B cell (primary cell): ENCODE measurements at regions not wholly inside any gene's neighbourhood (a gene's known extent, or its start where the extent isn't known, plus 50 kb on each side); places are given as distances from the start of the nearest gene placed in this dataset.

ENCODE experiments used
- ATAC-seq: fragments of 200-7000 bp; cut with Tn5 transposase; one replicate; pipeline ENCODE4 v1.10.0; 2021; ENCODE audit warnings: low read depth, mild to moderate bottlenecking, moderate number of reproducible peaks, moderate library complexity
- CTCF ChIA-PET: fragments of 350-600 bp; sonication (Branson Sonifier 250); formaldehyde crosslinking; loops from one replicate; lab custom pipeline; 2021; ENCODE audit warnings: antibody characterized with exemption, inconsistent platforms; lab: Charles Lee
- POLR2A ChIA-PET: fragments of 350-600 bp; sonication (Branson Sonifier 250); formaldehyde crosslinking; loops from one replicate; lab custom pipeline; 2021; ENCODE audit warnings: antibody characterized with exemption; lab: Charles Lee
- DNase-seq: peaks from one replicate; pipeline ENCODE4 v3.0.0; 2013
- H2AFZ ChIP-seq: 2 replicates; pipeline ENCODE4 v1.6.1; 2012; ENCODE audit warnings: mild to moderate bottlenecking, low read depth, low read length; ENCODE audit not compliant: insufficient read depth, poor library complexity, severe bottlenecking
- H3K27ac ChIP-seq, 2 donors: 1 replicate in 1 of 2; 2 replicates in 1 of 2; pipeline ENCODE4 v1.5.1; 2012 to 2013; ENCODE audit warnings: low read length in 2 of 2, mild to moderate bottlenecking in 2 of 2, moderate library complexity in 1 of 2
- H3K27me3 ChIP-seq, 4 experiments: fragments of 200-600 bp in 1 of 4; sonication (generic) in 1 of 4; replicated peaks in 1 of 4; 1 replicate in 2 of 4; 2 replicates in 2 of 4; pipeline versions ENCODE4 v1.6.1 to v1.7.0; 2013 to 2016; ENCODE audit warnings: low read length in 3 of 4, mild to moderate bottlenecking in 2 of 4, mixed read lengths in 1 of 4, moderate library complexity in 1 of 4; ENCODE audit not compliant: insufficient read depth in 4 of 4, control insufficient read depth in 3 of 4; ENCODE audit errors: control extremely low read depth in 1 of 4
- H3K36me3 ChIP-seq, 2 experiments: replicated peaks in 1 of 2; 1 replicate in 1 of 2; 2 replicates in 1 of 2; pipeline versions ENCODE4 v1.6.1 to v1.7.1; 2013; ENCODE audit warnings: low read length in 1 of 2; ENCODE audit not compliant: insufficient read depth in 2 of 2, control insufficient read depth in 1 of 2; ENCODE audit errors: control extremely low read depth in 1 of 2, extremely low read depth in 1 of 2
- H3K4me1 ChIP-seq, 2 donors: fragments of 200-600 bp in 1 of 2; sonication (generic) in 1 of 2; 1 replicate in 1 of 2; 2 replicates in 1 of 2; pipeline versions ENCODE4 v1.5.1 to v1.6.1; 2013 to 2017; ENCODE audit warnings: low read length in 2 of 2; ENCODE audit not compliant: control insufficient read depth in 2 of 2, insufficient read depth in 2 of 2
- H3K4me2 ChIP-seq: replicated peaks from 2 replicates; pipeline ENCODE3; 2012; ENCODE audit warnings: mild to moderate bottlenecking, low read depth, low read length; ENCODE audit not compliant: poor library complexity, severe bottlenecking
- H3K4me3 ChIP-seq, 5 experiments: fragments of 200-600 bp in 1 of 5; sonication (generic) in 1 of 5; 1 replicate in 3 of 5; 2 replicates in 2 of 5; pipeline versions ENCODE4 v1.5.1 to v1.7.0; 2011 to 2016; ENCODE audit warnings: low read length in 4 of 5, mild to moderate bottlenecking in 4 of 5, low read depth in 2 of 5, control low read depth in 1 of 5, moderate library complexity in 1 of 5; ENCODE audit not compliant: insufficient read depth in 1 of 5; ENCODE audit errors: control extremely low read depth in 1 of 5, extremely low read depth in 1 of 5
- H3K79me2 ChIP-seq: fragments of 200-600 bp; sonication (generic); one replicate; pipeline ENCODE4 v1.6.0; 2016; ENCODE audit warnings: low read length; ENCODE audit not compliant: control insufficient read depth, insufficient read depth
- H3K9ac ChIP-seq: fragments of 200-600 bp; sonication (generic); 2 replicates; pipeline ENCODE4 v1.6.1; 2017; ENCODE audit warnings: mild to moderate bottlenecking, low read length, moderate library complexity
- H3K9me3 ChIP-seq, 3 donors: one replicate each; pipeline versions ENCODE4 v1.6.1 to v1.7.1; 2013; ENCODE audit warnings: low read length in 2 of 3; ENCODE audit not compliant: control insufficient read depth in 2 of 3, insufficient read depth in 1 of 3; ENCODE audit errors: control extremely low read depth in 1 of 3
- H4K20me1 ChIP-seq: 2 replicates; pipeline ENCODE4 v1.6.0; 2012; ENCODE audit warnings: mild to moderate bottlenecking, low read length; ENCODE audit not compliant: insufficient read depth, control insufficient read depth, poor library complexity, severe bottlenecking
- H3K27ac Mint-ChIP-seq: one replicate; pipeline ENCODE4 v1.8.0; 2021; ENCODE audit warnings: mixed read lengths
- H3K27me3 Mint-ChIP-seq: one replicate; pipeline ENCODE4 v1.8.0; 2021; ENCODE audit warnings: mixed read lengths
- H3K4me1 Mint-ChIP-seq: one replicate; pipeline ENCODE4 v1.8.0; 2021; ENCODE audit warnings: mixed read lengths
- H3K4me3 Mint-ChIP-seq: one replicate; pipeline ENCODE4 v1.8.0; 2021; ENCODE audit warnings: mixed read lengths
- H3K9me3 Mint-ChIP-seq: one replicate; pipeline ENCODE4 v1.8.0; 2022; ENCODE audit warnings: mixed read lengths; ENCODE audit not compliant: insufficient read depth
- EZH2 ChIP-seq: IDR thresholded peaks from 2 replicates; pipeline ENCODE4 v1.6.1; 2012; ENCODE audit warnings: borderline replicate concordance, low read depth, mild to moderate bottlenecking, moderate library complexity, low read length; ENCODE audit not compliant: insufficient read depth, poor library complexity, severe bottlenecking
- WGBS: methylation state at CpG from one replicate; pipeline ENCODE4 v1.1.5; 2013; ENCODE audit warnings: missing lambda C conversion rate; ENCODE audit not compliant: insufficient coverage; 5-methylcytosine and 5-hydroxymethylcytosine counted together
- intact Hi-C: fragments of 100-400 bp; cut with micrococcal nuclease; formaldehyde crosslinking; loops from one replicate; pipeline ENCODE4 v1.10.0; 2022
- TF ChIP-seq, protein P1 (sequence below): fragments of 200-600 bp; IDR thresholded peaks from one replicate; pipeline ENCODE4 v1.8.0; 2022; ENCODE audit warnings: antibody characterized with exemption, mild to moderate bottlenecking

DNA sequence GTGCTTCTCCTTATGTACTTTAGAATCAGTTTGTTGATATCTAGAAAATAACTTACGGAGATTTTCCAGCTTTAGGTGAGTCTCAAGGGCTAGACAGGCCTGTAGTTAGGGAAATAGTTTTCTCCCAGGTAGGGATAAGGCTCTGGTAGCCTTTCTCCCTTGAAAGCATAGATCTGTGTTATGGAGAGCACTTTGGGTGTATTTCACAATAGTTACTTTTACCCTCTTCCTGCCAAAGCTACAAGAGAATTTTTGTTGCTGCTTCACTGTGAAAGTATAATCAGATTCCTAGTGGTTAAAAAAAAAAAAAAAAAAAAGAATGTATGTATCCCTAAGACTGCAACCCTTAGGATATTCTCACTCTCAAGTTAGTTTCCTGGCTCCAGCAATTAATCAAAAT lies 267.5 kb downstream of the PIK3C3 start:
- no peak for DNase-seq
- no peak overlapping the region for H3K27ac ChIP-seq
- H3K4me1 ChIP-seq = no peaks in the 10 kb centered on the region
- H3K4me3 ChIP-seq = no peak overlapping the region
- H3K4me2 ChIP-seq = no peak overlapping the region
- H3K36me3 ChIP-seq = no peaks in the 10 kb centered on the region
- ChIA-PET POLR2A (no interaction called here), CTCF (no interaction called here)
- Mint-ChIP-seq H3K9me3 (peaks cover 3% of the 10 kb centered on the region), H3K4me1 (no peaks in the 10 kb centered on the region), H3K27ac (no peak overlapping the region), H3K27me3 (peaks cover 4% of the 10 kb centered on the region), H3K4me3 (no peak overlapping the region)
- ATAC-seq = no peak
- no peaks in the 10 kb centered on the region for H4K20me1 ChIP-seq
- H3K9ac ChIP-seq = no peak overlapping the region
- WGBS = 75% methylated on average over 1 of the region's 1 CpG
- H3K9me3 ChIP-seq = no peaks in the 10 kb centered on the region
- TF ChIP-seq, protein P1, sequence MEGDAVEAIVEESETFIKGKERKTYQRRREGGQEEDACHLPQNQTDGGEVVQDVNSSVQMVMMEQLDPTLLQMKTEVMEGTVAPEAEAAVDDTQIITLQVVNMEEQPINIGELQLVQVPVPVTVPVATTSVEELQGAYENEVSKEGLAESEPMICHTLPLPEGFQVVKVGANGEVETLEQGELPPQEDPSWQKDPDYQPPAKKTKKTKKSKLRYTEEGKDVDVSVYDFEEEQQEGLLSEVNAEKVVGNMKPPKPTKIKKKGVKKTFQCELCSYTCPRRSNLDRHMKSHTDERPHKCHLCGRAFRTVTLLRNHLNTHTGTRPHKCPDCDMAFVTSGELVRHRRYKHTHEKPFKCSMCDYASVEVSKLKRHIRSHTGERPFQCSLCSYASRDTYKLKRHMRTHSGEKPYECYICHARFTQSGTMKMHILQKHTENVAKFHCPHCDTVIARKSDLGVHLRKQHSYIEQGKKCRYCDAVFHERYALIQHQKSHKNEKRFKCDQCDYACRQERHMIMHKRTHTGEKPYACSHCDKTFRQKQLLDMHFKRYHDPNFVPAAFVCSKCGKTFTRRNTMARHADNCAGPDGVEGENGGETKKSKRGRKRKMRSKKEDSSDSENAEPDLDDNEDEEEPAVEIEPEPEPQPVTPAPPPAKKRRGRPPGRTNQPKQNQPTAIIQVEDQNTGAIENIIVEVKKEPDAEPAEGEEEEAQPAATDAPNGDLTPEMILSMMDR = no peak
- TF ChIP-seq EZH2 = no peak
- no peaks in the 10 kb centered on the region for H3K79me2 ChIP-seq
- no peaks in the 10 kb centered on the region for H3K27me3 ChIP-seq
- intact Hi-C loops = no loop called here
- H2AFZ ChIP-seq = no peak overlapping the region

DNA sequence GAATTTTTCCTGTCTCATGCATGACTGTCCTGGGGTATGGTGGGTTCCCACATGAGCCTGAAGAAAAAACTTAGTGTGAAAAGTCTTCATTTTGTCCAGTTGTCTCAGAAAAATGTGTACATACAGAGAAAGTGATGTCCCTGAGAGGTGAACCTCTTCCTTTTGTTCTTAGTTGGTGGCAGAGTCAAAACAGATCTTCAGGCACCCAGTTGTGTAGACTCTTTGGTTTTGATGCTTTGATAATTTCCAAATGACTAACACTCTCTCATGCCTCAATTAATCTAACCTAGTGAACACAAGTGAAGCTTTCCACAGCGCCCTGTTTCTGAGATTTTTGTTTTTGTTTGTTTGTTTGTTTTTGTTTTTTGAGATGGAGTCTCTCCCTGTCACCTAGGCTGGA lies 273.5 kb downstream of the PIK3C3 start:
- Histone ChIP-seq H3K27me3 (no peaks in the 10 kb centered on the region), H3K9ac (no peak overlapping the region), H3K4me3 (no peak overlapping the region), H2AFZ (no peak overlapping the region), H3K79me2 (no peaks in the 10 kb centered on the region), H3K9me3 (no peaks in the 10 kb centered on the region), H3K4me2 (no peak overlapping the region), H4K20me1 (no peaks in the 10 kb centered on the region), H3K36me3 (no peaks in the 10 kb centered on the region), H3K4me1 (no peaks in the 10 kb centered on the region), H3K27ac (no peak overlapping the region)
- intact Hi-C loops = no loop called here
- ATAC-seq (no peak), DNase-seq (no peak)
- no peak for TF ChIP-seq EZH2
- TF ChIP-seq, protein P1 = no peak
- Mint-ChIP-seq H3K27me3 (no peaks in the 10 kb centered on the region), H3K9me3 (no peaks in the 10 kb centered on the region), H3K4me3 (no peak overlapping the region), H3K4me1 (no peaks in the 10 kb centered on the region), H3K27ac (no peak overlapping the region)
- no CpG with 5 or more reads among the region's 1 CpG for WGBS
- CTCF ChIA-PET = no interaction called here
- POLR2A ChIA-PET = no interaction called here
